ENCODE measurements at regions not wholly inside any gene's neighbourhood (a gene's known extent, or its start where the extent isn't known, plus 50 kb on each side); places are given as distances from the start of the nearest gene placed in this dataset.

- no peak for TF ChIP-seq ZNF124 (CRISPR knock-in tag; IDR thresholded peaks at IDR 0.05)
- TF ChIP-seq PRDM10 (IDR thresholded peaks at IDR 0.05; ENCODE audit: partially characterized antibody), result no peak
Observed at GRCh38 chr4:170538821-170539473, 449.2 kb upstream of the AADAT start (continued).

- no peaks in the 10 kb centered on the region for H3K36me3 ChIP-seq (ENCODE audit: control insufficient read depth, insufficient read depth, low read length)
- ATAC-seq (no peak), DNase-seq (ENCODE audit: extremely low read depth in 1 of 4, low spot score in 3 of 4) (no peak), FAIRE-seq (no peak)
- no peaks in the 10 kb centered on the region for H3K9me3 ChIP-seq (replicated peaks; ENCODE audit: control insufficient read depth, insufficient read depth, low read depth, low read length)
- ChIA-PET CTCF (ENCODE audit: low intra/inter-chr PET ratio) (no interaction called here), POLR2A (no interaction called here)
- in situ Hi-C loops (cut with MboI), result no loop called here
- intact Hi-C loops (cut with micrococcal nuclease), result no loop called here
- H3K9me1 ChIP-seq (ENCODE audit: control insufficient read depth, insufficient read depth, low read length), result no peaks in the 10 kb centered on the region
- no peak overlapping the region for H3K27ac ChIP-seq (ENCODE audit: extremely low read depth, low read depth, low read length)
- H3K4me1 ChIP-seq (replicated peaks in 1 of 2; ENCODE audit: control insufficient read depth in 2 of 2, insufficient read depth in 2 of 2, low read length in 2 of 2), result no peaks in the 10 kb centered on the region
- BruUV-seq (replicated peaks), result no TSS peak
- 0% methylated on average over 5 of the region's 5 CpGs for WGBS (ENCODE audit: insufficient coverage, low coverage, missing lambda C conversion rate)
- no peak overlapping the region for H3K9ac ChIP-seq (ENCODE audit: insufficient read depth in 1 of 2, low read depth in 2 of 2, low read length in 2 of 2)
- H2AFZ ChIP-seq (ENCODE audit: low read depth, low read length), result no peak overlapping the region
- H3K4me2 ChIP-seq (ENCODE audit: insufficient read depth, low read length), result no peak overlapping the region
- no peaks in the 10 kb centered on the region for H3K79me2 ChIP-seq (ENCODE audit: control insufficient read depth, insufficient read depth, low read length)
- H4K20me1 ChIP-seq (replicated peaks; ENCODE audit: control insufficient read depth, insufficient read depth, low read length), result no peaks in the 10 kb centered on the region
- H3K4me3 ChIP-seq, result no peak overlapping the region
- H3K27me3 ChIP-seq (ENCODE audit: control insufficient read depth in 2 of 2, insufficient read depth in 2 of 2, low read length in 2 of 2), result no peaks in the 10 kb centered on the region
- TF ChIP-seq NONO (IDR thresholded peaks at IDR 0.05; ENCODE audit: low read depth in 2 of 2, low read length in 1 of 2) (no peak), ZNF133 (CRISPR knock-in tag; IDR thresholded peaks at IDR 0.05) (no peak), PTRF (tag; IDR thresholded peaks at IDR 0.05) (no peak), JUNB (CRISPR knock-in tag; conservative IDR thresholded peaks at IDR 0.05) (no peak), TOE1 (IDR thresholded peaks at IDR 0.05; ENCODE audit: borderline replicate concordance) (no peak), TOE1 (CRISPR knock-in tag; IDR thresholded peaks at IDR 0.05; ENCODE audit: borderline replicate concordance, low read depth) (no peak), RBM34 (IDR thresholded peaks at IDR 0.05; ENCODE audit: borderline replicate concordance, insufficient read depth, low read length) (no peak), KAT8 (IDR thresholded peaks at IDR 0.05; ENCODE audit: low read depth) (no peak), ZSCAN32 (CRISPR knock-in tag; IDR thresholded peaks at IDR 0.05) (no peak), NFRKB (IDR thresholded peaks at IDR 0.05; ENCODE audit: low read depth) (no peak), ZNF143 (CRISPR knock-in tag; IDR thresholded peaks at IDR 0.05) (no peak), PTTG1 (tag; IDR thresholded peaks at IDR 0.05; ENCODE audit: low read depth) (no peak), CGGBP1 (CRISPR knock-in tag; IDR thresholded peaks at IDR 0.05) (no peak)
Observed at GRCh38 chr4:170529748-170530722, 440.3 kb upstream of the AADAT start.

All from K562 (cell line).